Suprapubic skin (tissue), 4 donors: ENCODE measurements at regions not wholly inside any gene's neighbourhood (a gene's known extent, or its start where the extent isn't known, plus 50 kb on each side); places are given as distances from the start of the nearest gene placed in this dataset.

Source experiments
- DNase-seq, 2 donors: peaks; one replicate each; pipeline ENCODE4 v3.0.0-alpha.2; 2019; ENCODE audit warnings: low spot score in 2 of 2
- H3K27ac ChIP-seq: fragments of 200-600 bp; sonication (generic); one replicate; pipeline ENCODE4 v1.5.1; 2019
- H3K27me3 ChIP-seq: fragments of 200-600 bp; sonication (generic); one replicate; pipeline ENCODE4 v1.5.1; 2019
- H3K36me3 ChIP-seq: fragments of 200-600 bp; sonication (generic); one replicate; pipeline ENCODE4 v1.5.1; 2019
- H3K4me1 ChIP-seq: fragments of 200-600 bp; sonication (generic); one replicate; pipeline ENCODE4 v1.5.1; 2019
- H3K4me3 ChIP-seq: fragments of 200-600 bp; sonication (generic); one replicate; pipeline ENCODE4 v1.5.1; 2019; ENCODE audit warnings: mild to moderate bottlenecking
- H3K9me3 ChIP-seq: fragments of 200-600 bp; sonication (generic); one replicate; pipeline ENCODE4 v1.5.1; 2019
- CTCF ChIP-seq, 2 donors: fragments of 200-600 bp in 1 of 2; fragments of 450-650 bp in 1 of 2; sonication (generic) in 1 of 2; IDR thresholded peaks; one replicate each; pipeline ENCODE4 v1.5.1; 2016 to 2019; ENCODE audit warnings: antibody characterized with exemption in 2 of 2, mild to moderate bottlenecking in 1 of 2, moderate library complexity in 1 of 2
- EP300 ChIP-seq: sonication (generic); formaldehyde crosslinking; IDR thresholded peaks from one replicate; pipeline ENCODE4 v1.6.1; 2017; ENCODE audit warnings: antibody characterized with exemption
- POLR2A ChIP-seq, 2 donors: fragments of 450-650 bp; IDR thresholded peaks; one replicate each; pipeline ENCODE4 v1.6.1; 2017; ENCODE audit warnings: antibody characterized with exemption in 2 of 2, mild to moderate bottlenecking in 2 of 2, moderate library complexity in 2 of 2
- POLR2AphosphoS5 ChIP-seq, 3 donors: sonication (generic); formaldehyde crosslinking; IDR thresholded peaks; one replicate each; pipeline ENCODE4 v1.6.1; 2017; ENCODE audit warnings: antibody characterized with exemption in 3 of 3
- WGBS: methylation state at CpG from one replicate; pipeline ENCODE4 v1.1.5; 2018; 5-methylcytosine and 5-hydroxymethylcytosine counted together

DNA sequence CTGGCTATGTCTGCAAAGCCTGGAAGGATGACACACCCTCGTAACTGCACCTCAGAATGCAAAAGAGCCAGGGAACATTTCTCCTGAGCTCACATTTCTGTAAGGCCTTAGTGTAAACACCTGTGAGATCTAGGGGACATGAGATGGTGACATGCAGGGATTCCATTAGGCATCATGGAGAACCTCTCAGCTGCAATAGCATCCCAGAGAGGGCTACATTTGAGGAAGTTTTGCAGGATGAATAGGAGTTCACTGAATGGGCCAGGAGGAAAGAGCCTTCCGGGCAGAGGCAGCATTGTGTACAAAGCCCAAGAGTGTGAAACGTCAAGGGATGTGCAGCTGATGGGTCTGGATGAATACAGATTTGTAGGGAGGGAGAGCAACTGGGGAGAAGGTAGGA, 223.0 kb upstream of the RPL38 start:
- H3K4me3 ChIP-seq = no peak overlapping the region
- no peaks in the 10 kb centered on the region for H3K36me3 ChIP-seq
- 85% methylated on average over 3 of the region's 3 CpGs for WGBS
- DNase-seq = no peak
- no peak for TF ChIP-seq EP300
- TF ChIP-seq CTCF (IDR thresholded peaks at IDR 0.05) = no peak
- TF ChIP-seq POLR2AphosphoS5 (IDR thresholded peaks at IDR 0.05) = no peak
- TF ChIP-seq POLR2A (IDR thresholded peaks at IDR 0.05) = no peak
- no peak overlapping the region for H3K27ac ChIP-seq
- H3K27me3 ChIP-seq = peaks cover 37% of the 10 kb centered on the region
- H3K9me3 ChIP-seq = no peaks in the 10 kb centered on the region
- H3K4me1 ChIP-seq = no peaks in the 10 kb centered on the region

- TF ChIP-seq EP300 (no peak), POLR2AphosphoS5 (IDR thresholded peaks at IDR 0.05) (no peak), CTCF (IDR thresholded peaks at IDR 0.05) (no peak)
- Histone ChIP-seq H3K27ac (no peak overlapping the region), H3K27me3 (peaks cover 41% of the 10 kb centered on the region), H3K4me3 (no peak overlapping the region), H3K36me3 (no peaks in the 10 kb centered on the region), H3K4me1 (peaks cover 12% of the 10 kb centered on the region), H3K9me3 (no peaks in the 10 kb centered on the region)
- 69% methylated on average over 8 of the region's 8 CpGs for WGBS
- no peak for DNase-seq
Observed at GRCh38 chr17:73982871-73983270, 220.6 kb upstream of the RPL38 start.

GRCh38 chr17:73983621-73984400, 219.7 kb upstream of the RPL38 start:
- H3K4me3 ChIP-seq = no peak overlapping the region
- DNase-seq = no peak
- no peak overlapping the region for H3K27ac ChIP-seq
- peaks cover 39% of the 10 kb centered on the region for H3K27me3 ChIP-seq
- TF ChIP-seq EP300 (no peak), CTCF (IDR thresholded peaks at IDR 0.05) (no peak), POLR2A (IDR thresholded peaks at IDR 0.05) (no peak), POLR2AphosphoS5 (IDR thresholded peaks at IDR 0.05) (no peak)
- 73% methylated on average over 16 of the region's 16 CpGs for WGBS
- no peaks in the 10 kb centered on the region for H3K9me3 ChIP-seq
- H3K36me3 ChIP-seq = no peaks in the 10 kb centered on the region
- H3K4me1 ChIP-seq = peaks cover 12% of the 10 kb centered on the region

DNA sequence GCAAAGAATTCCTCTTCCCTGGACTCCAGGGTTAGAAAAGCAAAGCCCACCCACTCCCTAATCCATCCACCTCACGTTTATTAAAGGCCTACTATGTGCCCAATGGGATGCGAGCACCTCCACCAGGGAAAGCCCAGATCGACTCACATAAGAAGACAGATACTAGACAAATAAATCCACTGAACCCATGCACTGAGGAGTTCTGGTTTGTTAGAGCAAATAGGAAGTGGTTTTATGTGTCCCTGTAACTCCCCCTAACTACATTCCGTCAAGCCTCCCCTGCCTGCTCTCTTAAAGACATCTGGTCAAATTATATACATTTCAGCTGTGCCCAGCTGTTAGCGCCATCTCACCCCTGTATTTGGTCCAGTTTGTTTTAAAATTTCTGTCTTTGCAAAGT, 218.5 kb upstream of the RPL38 start:
- 54% methylated on average over 5 of the region's 5 CpGs for WGBS
- DNase-seq = no peak
- Histone ChIP-seq H3K4me3 (no peak overlapping the region), H3K9me3 (no peaks in the 10 kb centered on the region), H3K27ac (no peak overlapping the region), H3K27me3 (peaks cover 40% of the 10 kb centered on the region), H3K36me3 (no peaks in the 10 kb centered on the region), H3K4me1 (peaks cover 12% of the 10 kb centered on the region)
- TF ChIP-seq POLR2A (IDR thresholded peaks at IDR 0.05) (no peak), POLR2AphosphoS5 (IDR thresholded peaks at IDR 0.05) (no peak), EP300 (no peak), CTCF (IDR thresholded peaks at IDR 0.05) (no peak)

DNA sequence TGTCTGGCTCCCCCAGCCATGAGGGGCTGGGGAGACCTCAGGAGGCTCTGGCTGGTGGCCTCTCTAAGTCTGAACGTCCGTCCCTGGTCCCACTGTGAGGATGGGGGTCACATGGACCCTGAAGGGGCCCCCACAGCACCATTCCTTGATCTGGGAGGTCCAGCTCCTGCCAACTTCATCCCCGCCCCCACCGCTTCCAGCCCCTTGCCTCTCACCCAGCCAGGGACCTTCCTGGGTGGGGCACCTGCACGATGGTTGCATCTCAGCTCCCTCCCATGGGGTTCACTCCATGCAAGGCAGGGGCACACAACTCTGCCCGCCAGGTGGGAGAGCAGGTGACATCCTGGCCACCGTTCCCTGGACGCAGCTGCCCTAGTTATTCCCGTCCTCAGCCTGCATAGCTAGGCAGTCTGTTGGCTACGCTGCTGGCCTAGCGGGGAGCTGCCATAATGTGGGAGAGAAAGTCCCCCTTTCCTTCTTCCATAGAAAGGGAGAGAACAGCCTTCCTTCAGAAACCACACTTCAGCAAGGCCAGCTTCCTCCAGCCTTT, 217.9 kb upstream of the RPL38 start:
- Histone ChIP-seq H3K4me1 (peaks cover 12% of the 10 kb centered on the region), H3K27me3 (peaks cover 39% of the 10 kb centered on the region), H3K36me3 (no peaks in the 10 kb centered on the region), H3K4me3 (no peak overlapping the region), H3K9me3 (no peaks in the 10 kb centered on the region), H3K27ac (no peak overlapping the region)
- no peak for TF ChIP-seq CTCF (IDR thresholded peaks at IDR 0.05)
- no peak for TF ChIP-seq POLR2A (IDR thresholded peaks at IDR 0.05)
- TF ChIP-seq POLR2AphosphoS5 (IDR thresholded peaks at IDR 0.05) = no peak
- no peak for TF ChIP-seq EP300
- 90% methylated on average over 11 of the region's 11 CpGs for WGBS
- DNase-seq = no peak
